ENCODE measurements at regions not wholly inside any gene's neighbourhood (a gene's known extent, or its start where the extent isn't known, plus 50 kb on each side); places are given as distances from the start of the nearest gene placed in this dataset.
"Not testable (repeated sequence)": the region's sequence is repeated elsewhere in the genome, so short reads cannot be mapped to it uniquely, and the experiment has no call there.

GRCh38 chr2:131646669-131647297 is 119.1 kb downstream of the CCDC74A start:
- Histone ChIP-seq H3K27me3 (peaks cover 3% of the 10 kb centered on the region), H3K9ac (ENCODE audit: low read depth in 2 of 2, low read length in 2 of 2) (no peak overlapping the region), H3K9me3 (no peaks in the 10 kb centered on the region), H3K27ac (no peak overlapping the region), H3K4me1 (no peaks in the 10 kb centered on the region), H3K36me3 (no peaks in the 10 kb centered on the region), H3K4me3 (no peak overlapping the region)
- no peak for DNase-seq
- intact Hi-C loops (cut with DNase I), result no loop called here
- no peak for TF ChIP-seq CTCF (IDR thresholded peaks at IDR 0.05)

- H3K4me3 ChIP-seq; DNase-seq; H3K9ac ChIP-seq (ENCODE audit: low read depth in 2 of 2, low read length in 2 of 2); H3K36me3 ChIP-seq; H3K27ac ChIP-seq; H3K4me1 ChIP-seq; H3K9me3 ChIP-seq; intact Hi-C loops (cut with DNase I); H3K27me3 ChIP-seq: not testable (repeated sequence)
Observed at GRCh38 chr2:131648565-131648964, 120.9 kb downstream of the CCDC74A start.

GRCh38 chr2:131652246-131652645 is 124.6 kb downstream of the CCDC74A start:
- H3K4me3 ChIP-seq; H3K9me3 ChIP-seq; H3K36me3 ChIP-seq; H3K4me1 ChIP-seq; intact Hi-C loops (cut with DNase I); H3K27ac ChIP-seq; H3K27me3 ChIP-seq; H3K9ac ChIP-seq (ENCODE audit: low read depth in 2 of 2, low read length in 2 of 2); DNase-seq: not testable (repeated sequence)

- H3K9me3 ChIP-seq; H3K4me3 ChIP-seq; H3K27me3 ChIP-seq; H3K9ac ChIP-seq (ENCODE audit: low read depth in 2 of 2, low read length in 2 of 2); intact Hi-C loops (cut with DNase I); H3K4me1 ChIP-seq; H3K27ac ChIP-seq; DNase-seq; H3K36me3 ChIP-seq: not testable (repeated sequence)
Observed at GRCh38 chr2:131654107-131654506, 126.4 kb downstream of the CCDC74A start.

GRCh38 chr2:131656816-131657633 is 129.3 kb downstream of the CCDC74A start:
- Histone ChIP-seq H3K27me3 (no peaks in the 10 kb centered on the region), H3K4me3 (no peak overlapping the region), H3K4me1 (no peaks in the 10 kb centered on the region), H3K9ac (ENCODE audit: low read depth in 2 of 2, low read length in 2 of 2) (no peak overlapping the region), H3K9me3 (no peaks in the 10 kb centered on the region), H3K27ac (no peak overlapping the region), H3K36me3 (no peaks in the 10 kb centered on the region)
- no peak for TF ChIP-seq CTCF (IDR thresholded peaks at IDR 0.05)
- no peak for DNase-seq
- intact Hi-C loops (cut with DNase I), result no loop called here

GRCh38 chr2:131657895-131658768 is 130.4 kb downstream of the CCDC74A start:
- DNase-seq, result no peak
- Histone ChIP-seq H3K9ac (ENCODE audit: low read depth in 2 of 2, low read length in 2 of 2) (no peak overlapping the region), H3K27ac (no peak overlapping the region), H3K4me1 (no peaks in the 10 kb centered on the region), H3K9me3 (no peaks in the 10 kb centered on the region), H3K4me3 (no peak overlapping the region), H3K27me3 (no peaks in the 10 kb centered on the region), H3K36me3 (no peaks in the 10 kb centered on the region)
- no peak for TF ChIP-seq CTCF (IDR thresholded peaks at IDR 0.05)
- intact Hi-C loops (cut with DNase I), result no loop called here
